HL-60 (cell line): ENCODE measurements at regions not wholly inside any gene's neighbourhood (a gene's known extent, or its start where the extent isn't known, plus 50 kb on each side); places are given as distances from the start of the nearest gene placed in this dataset.

ENCODE experiments used
- DNase-seq, 2 experiments: peaks; one replicate each; pipeline ENCODE4 v3.0.0-alpha.2; 2010 to 2020; ENCODE audit warnings: low read depth in 1 of 2, low spot score in 1 of 2
- H3K27ac ChIP-seq: fragments of 250-450 bp; sonication (Bioruptor Pico); replicated peaks from 2 replicates; pipeline ENCODE4 v1.5.1; 2020; ENCODE audit warnings: mild to moderate bottlenecking, moderate library complexity
- H3K27me3 ChIP-seq: fragments of 250-450 bp; sonication (Bioruptor Pico); 2 replicates; pipeline ENCODE4 v1.5.1; 2021; ENCODE audit warnings: mild to moderate bottlenecking, moderate library complexity; ENCODE audit not compliant: insufficient read depth, poor library complexity, severe bottlenecking
- H3K4me3 ChIP-seq: replicated peaks from 2 replicates; pipeline ENCODE4 v1.5.1; 2011; ENCODE audit warnings: mild to moderate bottlenecking, control low read depth, low read length; ENCODE audit not compliant: insufficient read depth
- GABPA ChIP-seq: IDR thresholded peaks from 2 replicates; pipeline ENCODE4 v1.6.1; 2012; ENCODE audit warnings: low read depth
- POLR2AphosphoS5 ChIP-seq: IDR thresholded peaks from 2 replicates; pipeline ENCODE4 v1.6.1; 2012; ENCODE audit warnings: low read depth
- SPI1 ChIP-seq: IDR thresholded peaks from 2 replicates; pipeline ENCODE4 v1.6.1; 2012; ENCODE audit warnings: low read depth, mild to moderate bottlenecking, borderline replicate concordance
- TF ChIP-seq, protein P1 (sequence below): IDR thresholded peaks from one replicate; pipeline ENCODE4 v1.5.1; 2011; ENCODE audit warnings: low read length, control low read depth, inconsistent platforms; ENCODE audit not compliant: insufficient read depth
- TF ChIP-seq, protein P2 (sequence below): IDR thresholded peaks from 2 replicates; pipeline ENCODE4 v1.6.1; 2012; ENCODE audit warnings: low read depth; ENCODE audit not compliant: insufficient replicate concordance

DNA sequence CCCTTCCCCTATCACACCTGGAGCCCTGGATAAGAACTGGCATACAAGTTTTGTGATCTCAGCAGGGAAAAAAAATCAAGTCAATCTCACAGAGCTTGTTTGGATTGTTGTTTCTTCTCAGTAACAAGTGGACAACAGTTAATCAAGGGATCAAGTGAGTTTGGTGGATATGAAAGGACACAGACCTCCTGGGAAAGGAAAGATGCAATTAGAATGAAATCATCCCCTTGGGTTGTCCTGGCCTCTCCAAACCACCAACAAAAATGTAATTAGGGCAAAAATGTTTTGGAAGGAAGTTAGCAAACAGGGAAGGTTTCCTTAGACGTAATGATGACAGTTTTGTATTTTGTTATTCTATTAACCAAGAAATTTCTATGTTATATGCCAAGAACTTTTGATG lies 99.1 kb upstream of the PRDM1 start:
- no peak overlapping the region for H3K4me3 ChIP-seq
- no peak for DNase-seq
- TF ChIP-seq, protein P1, sequence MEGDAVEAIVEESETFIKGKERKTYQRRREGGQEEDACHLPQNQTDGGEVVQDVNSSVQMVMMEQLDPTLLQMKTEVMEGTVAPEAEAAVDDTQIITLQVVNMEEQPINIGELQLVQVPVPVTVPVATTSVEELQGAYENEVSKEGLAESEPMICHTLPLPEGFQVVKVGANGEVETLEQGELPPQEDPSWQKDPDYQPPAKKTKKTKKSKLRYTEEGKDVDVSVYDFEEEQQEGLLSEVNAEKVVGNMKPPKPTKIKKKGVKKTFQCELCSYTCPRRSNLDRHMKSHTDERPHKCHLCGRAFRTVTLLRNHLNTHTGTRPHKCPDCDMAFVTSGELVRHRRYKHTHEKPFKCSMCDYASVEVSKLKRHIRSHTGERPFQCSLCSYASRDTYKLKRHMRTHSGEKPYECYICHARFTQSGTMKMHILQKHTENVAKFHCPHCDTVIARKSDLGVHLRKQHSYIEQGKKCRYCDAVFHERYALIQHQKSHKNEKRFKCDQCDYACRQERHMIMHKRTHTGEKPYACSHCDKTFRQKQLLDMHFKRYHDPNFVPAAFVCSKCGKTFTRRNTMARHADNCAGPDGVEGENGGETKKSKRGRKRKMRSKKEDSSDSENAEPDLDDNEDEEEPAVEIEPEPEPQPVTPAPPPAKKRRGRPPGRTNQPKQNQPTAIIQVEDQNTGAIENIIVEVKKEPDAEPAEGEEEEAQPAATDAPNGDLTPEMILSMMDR: no peak
- TF ChIP-seq GABPA: no peak
- TF ChIP-seq, protein P2, sequence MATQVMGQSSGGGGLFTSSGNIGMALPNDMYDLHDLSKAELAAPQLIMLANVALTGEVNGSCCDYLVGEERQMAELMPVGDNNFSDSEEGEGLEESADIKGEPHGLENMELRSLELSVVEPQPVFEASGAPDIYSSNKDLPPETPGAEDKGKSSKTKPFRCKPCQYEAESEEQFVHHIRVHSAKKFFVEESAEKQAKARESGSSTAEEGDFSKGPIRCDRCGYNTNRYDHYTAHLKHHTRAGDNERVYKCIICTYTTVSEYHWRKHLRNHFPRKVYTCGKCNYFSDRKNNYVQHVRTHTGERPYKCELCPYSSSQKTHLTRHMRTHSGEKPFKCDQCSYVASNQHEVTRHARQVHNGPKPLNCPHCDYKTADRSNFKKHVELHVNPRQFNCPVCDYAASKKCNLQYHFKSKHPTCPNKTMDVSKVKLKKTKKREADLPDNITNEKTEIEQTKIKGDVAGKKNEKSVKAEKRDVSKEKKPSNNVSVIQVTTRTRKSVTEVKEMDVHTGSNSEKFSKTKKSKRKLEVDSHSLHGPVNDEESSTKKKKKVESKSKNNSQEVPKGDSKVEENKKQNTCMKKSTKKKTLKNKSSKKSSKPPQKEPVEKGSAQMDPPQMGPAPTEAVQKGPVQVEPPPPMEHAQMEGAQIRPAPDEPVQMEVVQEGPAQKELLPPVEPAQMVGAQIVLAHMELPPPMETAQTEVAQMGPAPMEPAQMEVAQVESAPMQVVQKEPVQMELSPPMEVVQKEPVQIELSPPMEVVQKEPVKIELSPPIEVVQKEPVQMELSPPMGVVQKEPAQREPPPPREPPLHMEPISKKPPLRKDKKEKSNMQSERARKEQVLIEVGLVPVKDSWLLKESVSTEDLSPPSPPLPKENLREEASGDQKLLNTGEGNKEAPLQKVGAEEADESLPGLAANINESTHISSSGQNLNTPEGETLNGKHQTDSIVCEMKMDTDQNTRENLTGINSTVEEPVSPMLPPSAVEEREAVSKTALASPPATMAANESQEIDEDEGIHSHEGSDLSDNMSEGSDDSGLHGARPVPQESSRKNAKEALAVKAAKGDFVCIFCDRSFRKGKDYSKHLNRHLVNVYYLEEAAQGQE: no peak
- no peak for TF ChIP-seq SPI1
- TF ChIP-seq POLR2AphosphoS5: no peak
- no peaks in the 10 kb centered on the region for H3K27me3 ChIP-seq
- H3K27ac ChIP-seq: no peak overlapping the region

DNA sequence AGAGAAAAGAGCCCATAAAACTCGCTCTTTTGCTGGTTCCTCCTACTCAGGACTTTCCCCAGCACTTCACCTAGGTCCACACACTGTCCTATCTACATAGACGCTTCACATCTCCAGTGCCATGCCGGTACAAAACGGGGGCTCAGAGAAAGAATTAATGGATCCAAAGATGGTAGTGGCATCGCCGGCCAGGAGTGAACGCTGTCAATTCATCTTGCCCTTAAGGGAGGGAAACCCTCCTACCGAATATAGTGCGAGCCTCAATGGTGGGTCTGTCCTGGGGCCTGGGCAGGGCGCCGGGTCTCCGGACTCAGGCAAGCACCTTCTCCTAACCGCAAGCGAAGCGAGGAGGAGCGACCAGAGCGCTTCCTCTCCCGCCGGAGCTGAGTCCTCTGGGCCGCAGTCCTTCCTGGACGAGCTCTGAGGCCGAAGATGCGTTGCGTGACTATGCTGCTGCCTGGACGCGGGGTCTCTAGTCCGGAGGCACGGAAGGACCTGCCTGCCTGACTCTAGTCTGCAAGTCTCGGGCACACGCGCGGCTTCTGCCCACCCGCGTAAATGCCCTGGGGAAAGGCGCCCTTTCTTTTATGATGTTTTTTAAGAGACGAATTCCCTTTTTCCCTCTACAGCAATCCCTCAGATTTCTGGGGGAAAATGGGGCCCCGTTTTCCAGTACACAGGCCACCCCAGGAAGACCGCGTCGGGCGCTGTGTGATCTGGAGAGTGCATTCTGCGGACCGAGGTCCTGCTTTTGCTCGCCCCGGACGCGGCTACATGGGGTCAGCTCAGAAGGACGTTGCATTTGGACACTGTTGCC lies 100.1 kb upstream of the PRDM1 start:
- DNase-seq: peak in 1 of 2 experiments; percentile 28
- H3K27me3 ChIP-seq: no peaks in the 10 kb centered on the region
- H3K4me3 ChIP-seq: no peak overlapping the region

DNA sequence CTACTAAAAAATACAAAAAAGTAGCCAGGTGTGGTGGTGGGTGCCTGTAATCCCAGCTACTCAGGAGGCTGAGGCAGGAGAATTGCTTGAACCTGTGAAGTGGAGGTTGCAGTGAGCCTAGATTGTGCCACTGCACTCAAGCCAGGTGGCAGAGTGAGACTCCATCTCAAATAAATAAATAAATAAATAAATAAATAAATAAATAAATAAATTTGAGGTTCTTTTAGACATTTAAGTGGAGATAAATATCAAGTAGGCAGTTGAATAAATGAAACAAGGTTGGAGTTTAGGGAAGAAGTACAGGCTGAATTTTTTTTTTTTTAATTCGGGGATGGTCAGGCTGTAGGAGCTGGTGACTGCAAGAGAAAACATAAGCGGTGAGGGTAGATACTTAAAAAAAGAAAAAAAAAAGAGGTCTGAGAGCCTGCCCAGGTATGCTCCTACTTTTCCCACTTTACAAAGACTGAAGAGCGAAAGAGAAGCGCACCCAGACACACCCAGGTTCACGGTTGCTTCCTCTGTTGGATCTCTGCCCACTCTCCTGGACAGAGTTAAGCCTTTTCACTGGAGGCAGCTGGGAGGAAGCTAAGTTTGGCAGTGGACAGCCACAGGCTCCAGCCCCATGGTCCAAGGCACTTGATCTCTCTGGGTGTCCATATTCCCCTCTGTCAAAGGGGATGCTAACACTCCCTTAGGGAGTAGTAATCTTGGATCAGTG lies 100.9 kb upstream of the PRDM1 start:
- DNase-seq: no peak
- TF ChIP-seq, protein P2: no peak
- TF ChIP-seq POLR2AphosphoS5 (no peak), SPI1 (no peak), GABPA (no peak)
- TF ChIP-seq, protein P1: no peak
- Histone ChIP-seq H3K4me3 (no peak overlapping the region), H3K27ac (no peak overlapping the region), H3K27me3 (no peaks in the 10 kb centered on the region)

More for the DNA sequence above, 100.1 kb upstream of the PRDM1 start:
- TF ChIP-seq GABPA (no peak), POLR2AphosphoS5 (no peak), SPI1 (no peak)
- TF ChIP-seq, protein P2: no peak
- TF ChIP-seq, protein P1: no peak
- no peak overlapping the region for H3K27ac ChIP-seq
